HG03280 (cell line): ENCODE measurements at regions not wholly inside any gene's neighbourhood (a gene's known extent, or its start where the extent isn't known, plus 50 kb on each side); places are given as distances from the start of the nearest gene placed in this dataset.
"Not testable (repeated sequence)": the region's sequence is repeated elsewhere in the genome, so short reads cannot be mapped to it uniquely, and the experiment has no call there.

Experiments used
- ATAC-seq: cut with Tn5 transposase; IDR thresholded peaks from one replicate; pipeline ENCODE4 v1.9.1; 2021; ENCODE audit warnings: mild to moderate bottlenecking, moderate library complexity; ENCODE audit not compliant: unreplicated experiment

- ATAC-seq = not testable (repeated sequence)
Observed at GRCh38 chr6:57860481-57861315, 543.3 kb downstream of the PRIM2 start.

GRCh38 chr6:57870083-57870482 lies 552.7 kb downstream of the PRIM2 start:
- not testable (repeated sequence) for ATAC-seq

DNA sequence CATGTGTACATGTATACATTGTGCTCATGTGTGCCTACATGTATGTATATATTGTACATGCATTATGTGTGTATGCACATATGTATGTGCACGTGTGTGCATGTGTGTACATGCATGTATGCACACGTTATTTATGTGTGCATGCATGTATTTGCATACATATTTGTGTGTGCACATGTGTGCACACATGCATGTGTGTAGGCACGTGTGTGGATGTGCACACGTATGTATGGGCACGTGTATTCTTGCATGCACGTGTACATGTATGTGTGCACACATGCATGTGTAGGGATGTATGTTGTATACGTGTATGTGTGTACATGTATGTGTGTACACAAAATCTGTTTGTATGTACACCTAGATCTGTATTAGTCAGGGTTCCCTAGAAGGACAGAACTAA lies 556.0 kb downstream of the PRIM2 start:
- ATAC-seq = not testable (repeated sequence)

GRCh38 chr6:57876659-57877058 lies 559.2 kb downstream of the PRIM2 start:
- ATAC-seq = not testable (repeated sequence)

DNA sequence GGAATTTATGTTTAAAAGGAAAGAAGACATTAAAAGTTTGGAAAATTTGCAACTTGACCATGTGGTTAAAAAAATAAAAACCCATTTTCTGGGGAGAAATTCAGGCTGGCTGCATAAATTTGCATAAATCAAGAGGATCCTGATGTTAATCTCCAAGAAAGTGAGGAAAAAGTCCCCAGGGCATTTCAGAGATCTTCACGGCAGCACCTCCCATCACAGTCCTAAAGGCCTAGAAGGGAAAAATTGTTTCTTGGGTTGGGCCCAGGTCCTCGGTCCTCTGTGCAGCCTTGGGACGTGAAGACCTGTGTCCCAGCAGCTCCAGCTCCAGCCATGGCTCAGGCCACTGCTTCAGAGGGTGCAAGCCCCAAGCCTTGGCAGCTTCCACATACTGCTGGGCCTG lies 560.3 kb downstream of the PRIM2 start:
- not testable (repeated sequence) for ATAC-seq

DNA sequence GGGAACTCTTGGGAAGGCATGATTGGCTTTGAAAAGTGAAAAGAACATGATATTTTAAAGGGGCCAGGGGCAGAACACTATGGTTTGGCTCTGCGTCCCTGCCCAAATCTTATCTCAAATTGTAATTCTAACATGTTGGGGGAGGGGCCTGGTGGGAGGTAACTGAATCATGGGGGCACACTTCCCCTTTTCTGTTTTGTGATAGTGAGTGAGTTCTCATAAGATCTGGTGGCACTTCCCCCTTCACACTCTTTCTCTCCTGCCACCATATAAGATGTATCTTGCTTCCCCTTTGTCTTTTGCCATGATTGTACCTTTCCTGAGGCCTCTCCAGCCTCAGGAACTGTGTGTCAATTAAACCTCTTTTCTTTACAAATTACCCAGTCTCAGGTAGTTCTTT lies 561.4 kb downstream of the PRIM2 start:
- ATAC-seq = not testable (repeated sequence)

DNA sequence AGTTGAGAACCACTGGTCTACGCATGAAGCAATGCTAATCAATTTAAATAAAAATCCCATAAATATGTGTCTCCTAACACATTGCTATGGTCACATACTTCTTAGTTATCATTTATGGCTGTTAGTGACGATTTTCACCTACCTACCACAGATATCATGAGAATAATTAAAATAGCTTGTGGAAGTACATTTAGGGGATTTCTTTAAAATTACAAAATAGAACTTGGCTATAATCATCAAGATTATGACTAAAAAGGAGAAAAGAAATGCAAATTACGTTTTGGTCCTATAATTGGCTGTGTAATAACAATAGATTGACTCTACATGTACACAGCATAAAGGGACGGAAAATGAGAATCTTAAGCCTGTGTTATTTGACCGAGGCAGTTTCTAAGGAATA lies 581.4 kb downstream of the PRIM2 start:
- peak; percentile 60 for ATAC-seq

- not testable (repeated sequence) for ATAC-seq
Observed at GRCh38 chr6:57900687-57901399, 583.4 kb downstream of the PRIM2 start.

DNA sequence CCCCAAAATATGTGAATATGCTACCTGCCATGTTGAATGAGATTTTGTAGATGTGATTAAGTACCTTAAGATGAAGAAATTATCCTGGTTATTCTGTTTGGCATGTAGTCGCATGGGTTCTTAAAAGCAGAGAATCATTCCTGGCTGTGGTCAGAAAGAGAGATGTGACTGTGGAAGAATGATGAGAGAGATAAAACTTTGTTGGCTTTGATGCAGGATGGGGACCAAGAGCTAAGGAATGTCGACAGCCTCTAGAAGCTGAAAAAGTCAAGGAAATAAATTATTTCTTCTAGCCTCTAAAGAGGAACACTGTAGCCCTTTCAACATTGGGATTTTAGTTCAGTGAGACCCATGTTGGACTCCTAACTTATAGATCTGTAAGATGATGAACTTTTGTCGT lies 584.0 kb downstream of the PRIM2 start:
- not testable (repeated sequence) for ATAC-seq

- ATAC-seq = not testable (repeated sequence)
Observed at GRCh38 chr6:57904356-57904755, 586.9 kb downstream of the PRIM2 start.

GRCh38 chr6:57915300-57915699 lies 597.9 kb downstream of the PRIM2 start:
- ATAC-seq = not testable (repeated sequence)

DNA sequence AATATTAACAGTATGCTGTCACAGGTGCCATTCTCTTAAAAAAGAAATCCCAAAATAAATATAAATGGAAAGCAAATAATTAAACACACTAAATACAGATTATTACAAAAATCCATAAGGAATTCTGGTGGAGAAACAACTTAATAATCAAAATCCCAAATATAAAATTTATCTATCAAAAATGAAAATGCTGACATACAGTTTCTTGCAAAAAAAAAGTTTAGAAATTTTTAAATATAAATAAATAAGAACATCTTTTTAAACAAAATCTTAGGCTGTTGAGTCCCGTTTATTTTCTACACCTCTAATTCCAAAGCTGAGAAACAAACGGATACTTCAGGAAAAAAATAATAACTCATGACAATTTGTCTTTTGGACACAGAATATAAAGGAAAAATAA lies 625.5 kb downstream of the PRIM2 start:
- not testable (repeated sequence) for ATAC-seq

DNA sequence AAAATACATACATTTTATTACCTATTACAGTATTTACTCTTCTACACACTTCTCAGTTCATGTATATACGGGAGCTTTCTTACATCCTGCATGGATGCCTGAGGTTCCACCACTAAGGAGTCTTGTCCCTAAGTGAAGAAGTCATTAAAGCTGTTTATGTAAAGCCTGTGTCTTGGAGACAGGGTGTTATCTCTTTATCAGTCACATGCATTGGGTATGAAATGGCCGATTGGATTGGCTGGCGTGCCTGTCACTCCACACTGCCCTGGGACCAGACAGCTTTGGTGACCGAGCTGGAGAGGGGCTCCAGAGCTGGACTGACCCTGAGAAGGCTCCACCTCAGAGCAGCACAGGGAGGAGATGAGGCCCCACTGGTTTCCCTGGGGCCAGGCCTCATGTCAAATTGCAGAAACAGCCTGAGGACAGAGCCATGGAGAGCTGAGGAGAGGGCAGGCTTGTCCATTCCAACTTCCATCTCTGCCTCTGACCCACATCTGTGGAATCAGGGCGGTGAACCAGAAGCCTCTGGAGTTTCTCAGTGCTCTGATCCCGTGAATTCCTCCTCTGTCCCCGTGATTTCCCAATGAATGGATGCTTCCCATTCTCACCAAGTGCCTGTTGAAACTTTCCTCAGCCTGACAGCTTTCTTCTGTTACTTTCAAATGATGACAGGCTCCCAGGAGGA lies 628.8 kb downstream of the PRIM2 start:
- not testable (repeated sequence) for ATAC-seq

- ATAC-seq = not testable (repeated sequence)
Observed at GRCh38 chr6:57946769-57947091, 629.3 kb downstream of the PRIM2 start.

- peak; percentile 67 for ATAC-seq
Observed at GRCh38 chr6:57948481-57948880, 631.1 kb downstream of the PRIM2 start.

DNA sequence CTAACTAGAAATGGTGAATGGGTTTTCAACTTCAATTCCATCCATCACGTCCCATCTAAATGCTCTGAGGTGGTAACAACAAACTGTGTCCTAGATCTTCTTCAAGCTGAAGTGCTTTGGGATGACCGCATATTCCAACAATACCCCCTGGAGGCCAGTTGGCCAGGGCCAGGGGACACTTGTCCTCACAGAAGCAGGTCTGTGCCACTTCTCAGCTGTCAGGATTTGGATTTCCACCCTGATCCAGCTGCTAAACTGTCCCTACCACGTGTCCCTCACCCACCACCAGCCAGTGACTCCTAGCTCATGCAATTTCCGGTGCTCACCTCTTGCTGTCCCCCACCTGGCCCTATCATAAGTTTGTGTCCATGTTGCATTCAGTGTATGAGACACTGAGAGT lies 633.0 kb downstream of the PRIM2 start:
- ATAC-seq = not testable (repeated sequence)

DNA sequence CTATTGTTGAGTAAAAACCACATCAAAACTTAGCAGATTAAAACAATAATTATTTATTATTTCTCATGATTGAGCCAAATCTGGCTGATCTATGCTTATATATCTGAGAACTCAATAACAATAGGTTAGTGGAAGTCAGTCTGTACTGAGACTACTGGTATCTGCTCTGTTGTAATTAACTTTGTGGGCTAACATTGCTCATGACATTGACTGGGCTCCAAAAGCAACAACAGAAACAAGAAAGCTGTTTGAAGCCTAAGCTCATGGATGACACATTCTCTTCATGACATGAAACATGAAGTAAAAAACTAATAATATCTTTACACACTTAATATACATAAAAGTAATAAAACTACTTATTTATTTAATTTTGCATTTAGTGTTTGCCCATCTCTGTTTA lies 649.3 kb downstream of the PRIM2 start:
- not testable (repeated sequence) for ATAC-seq

- not testable (repeated sequence) for ATAC-seq
Observed at GRCh38 chr6:57971956-57972355, 654.5 kb downstream of the PRIM2 start.

DNA sequence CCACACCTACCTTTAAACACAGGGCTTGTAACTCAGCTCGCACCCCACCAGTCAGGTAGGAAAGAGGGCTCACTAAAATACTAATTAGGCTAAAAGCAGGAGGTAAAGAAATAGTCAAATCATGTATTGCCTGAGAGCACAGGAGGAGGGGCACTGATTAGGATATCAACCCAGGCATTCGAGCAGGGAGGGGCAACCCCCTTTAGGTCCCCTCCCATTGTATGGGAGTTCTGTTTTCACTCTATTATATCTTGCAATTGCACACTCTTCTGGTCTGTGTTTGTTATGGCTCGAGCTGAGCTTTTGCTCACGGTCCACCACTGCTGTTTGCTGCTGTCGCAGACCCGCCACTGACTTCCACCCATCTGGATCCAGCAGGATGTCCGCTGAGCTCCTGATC lies 657.2 kb downstream of the PRIM2 start:
- ATAC-seq = no peak

- ATAC-seq = not testable (repeated sequence)
Observed at GRCh38 chr6:57975127-57975526, 657.7 kb downstream of the PRIM2 start.

GRCh38 chr6:57976371-57976770 lies 658.9 kb downstream of the PRIM2 start:
- ATAC-seq = not testable (repeated sequence)
